ENCODE measurements at regions not wholly inside any gene's neighbourhood (a gene's known extent, or its start where the extent isn't known, plus 50 kb on each side); places are given as distances from the start of the nearest gene placed in this dataset.

GRCh38 chr16:49972961-49973360, 52.1 kb upstream of the CNEP1R1 start:
- TF ChIP-seq POLR2A (IDR thresholded peaks at IDR 0.05; ENCODE audit: low read depth, low read length) (no peak), SPI1 (IDR thresholded peaks at IDR 0.05; ENCODE audit: low read depth, low read length) (no peak)
